ENCODE measurements at regions not wholly inside any gene's neighbourhood (a gene's known extent, or its start where the extent isn't known, plus 50 kb on each side); places are given as distances from the start of the nearest gene placed in this dataset.

DNA sequence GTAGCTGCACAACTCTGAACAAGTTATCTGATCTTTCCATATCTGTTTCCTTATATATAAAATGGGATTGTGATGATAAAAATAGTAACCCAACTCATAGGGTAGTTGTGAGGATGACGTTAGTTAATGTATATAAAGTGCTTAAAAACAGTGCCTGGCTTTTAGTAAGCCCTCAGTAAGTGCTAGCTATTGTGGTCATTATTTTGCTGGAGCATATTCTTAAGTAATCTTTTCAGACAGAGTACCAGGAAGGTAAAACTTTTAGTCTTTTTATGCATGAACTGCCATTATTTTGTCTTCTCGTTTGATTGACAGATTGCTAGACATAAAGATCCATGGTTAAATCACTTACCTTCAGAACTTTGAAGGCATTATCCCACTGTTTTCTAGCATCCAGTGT is 62.5 kb upstream of the SIM2 start:
- no peak for DNase-seq

DNA sequence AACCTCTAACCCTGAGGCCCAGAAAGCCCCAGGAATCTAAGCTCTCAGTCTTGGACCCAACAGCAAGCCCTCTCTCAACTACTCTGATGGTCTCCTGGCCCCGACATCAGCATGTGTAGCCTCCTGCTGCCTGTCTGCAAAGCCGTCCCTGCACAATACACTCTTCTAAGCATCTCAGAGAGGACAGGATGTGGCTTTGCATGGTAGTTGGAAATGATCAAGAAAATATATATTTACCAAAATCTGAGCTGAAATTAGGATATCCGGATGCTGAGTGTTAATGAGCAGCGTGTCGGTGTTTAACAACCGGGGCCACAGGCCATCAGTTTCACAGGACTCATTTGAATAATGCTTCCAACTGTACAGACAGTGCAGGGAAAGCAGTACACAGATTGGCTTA is 59.1 kb upstream of the SIM2 start:
- no peak for DNase-seq

DNA sequence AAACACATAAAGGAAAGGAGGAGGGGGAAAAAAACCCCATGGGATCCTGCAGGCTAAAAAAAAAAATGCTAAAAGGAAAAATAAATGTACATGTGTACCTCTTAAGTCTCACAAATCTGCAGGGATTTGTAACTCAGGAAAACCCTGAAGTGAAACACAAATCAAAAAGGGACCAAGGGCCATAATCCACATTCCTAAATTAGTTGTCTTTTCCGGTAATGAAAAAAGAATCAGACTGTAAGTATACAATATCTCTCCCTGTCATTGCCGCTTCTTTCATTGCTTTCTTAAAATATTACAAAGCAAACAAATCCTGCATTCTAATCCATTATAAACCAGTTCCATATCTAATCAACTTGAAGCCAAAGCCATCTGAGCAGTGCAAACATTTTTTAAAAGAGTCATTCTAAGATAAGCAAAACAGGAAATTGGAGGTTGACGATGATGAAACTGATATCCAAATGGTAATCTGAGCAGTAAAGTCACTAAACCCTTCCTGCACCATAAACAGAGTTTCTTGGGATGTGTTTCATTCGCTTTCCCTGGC is 58.7 kb upstream of the SIM2 start:
- no peak for DNase-seq

DNA sequence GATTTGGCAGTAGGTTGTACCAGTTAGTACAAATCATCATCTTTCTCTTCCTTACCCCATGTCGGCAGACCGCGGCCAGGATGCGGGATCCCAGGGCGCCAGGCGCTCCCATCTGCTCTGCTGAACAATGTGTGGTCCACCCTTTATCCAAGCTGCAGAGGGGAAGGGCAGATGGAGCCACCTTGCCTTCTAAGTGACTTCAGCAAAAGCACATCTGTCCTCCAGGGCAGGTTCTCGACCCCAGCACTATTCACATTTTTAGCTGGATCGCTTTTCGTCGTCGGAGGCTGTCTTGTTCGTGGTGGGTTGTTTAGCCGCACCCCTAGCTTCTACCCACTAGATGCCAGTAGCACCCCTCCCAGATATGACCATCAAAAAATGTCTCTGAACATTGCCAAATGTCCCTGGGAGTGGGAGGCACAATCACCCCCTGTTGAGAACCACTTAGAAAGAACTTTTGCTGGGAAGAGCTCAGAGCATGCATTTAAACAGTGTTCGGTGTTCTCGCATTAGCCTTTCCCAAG is 58.1 kb upstream of the SIM2 start:
- DNase-seq = no peak

DNA sequence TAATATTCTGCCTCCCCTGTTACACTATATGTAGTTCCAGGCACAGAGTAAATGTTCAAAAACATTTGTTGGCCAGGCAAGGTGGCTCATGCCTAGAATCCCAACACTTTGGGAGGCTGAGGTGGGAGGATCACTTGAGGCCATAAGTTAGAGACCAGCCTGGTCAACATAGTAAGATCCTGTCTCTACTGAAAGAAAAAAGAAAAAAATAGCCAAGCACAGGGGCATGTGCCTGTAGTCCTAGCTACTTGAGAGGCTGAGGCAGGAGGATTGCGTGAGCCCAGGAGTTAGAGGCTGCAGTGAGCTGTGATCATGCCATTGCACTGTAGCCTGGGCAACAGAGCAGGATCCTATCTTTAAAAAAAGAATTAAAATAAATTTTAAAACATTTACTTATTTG is 57.6 kb upstream of the SIM2 start:
- no peak for DNase-seq

DNA sequence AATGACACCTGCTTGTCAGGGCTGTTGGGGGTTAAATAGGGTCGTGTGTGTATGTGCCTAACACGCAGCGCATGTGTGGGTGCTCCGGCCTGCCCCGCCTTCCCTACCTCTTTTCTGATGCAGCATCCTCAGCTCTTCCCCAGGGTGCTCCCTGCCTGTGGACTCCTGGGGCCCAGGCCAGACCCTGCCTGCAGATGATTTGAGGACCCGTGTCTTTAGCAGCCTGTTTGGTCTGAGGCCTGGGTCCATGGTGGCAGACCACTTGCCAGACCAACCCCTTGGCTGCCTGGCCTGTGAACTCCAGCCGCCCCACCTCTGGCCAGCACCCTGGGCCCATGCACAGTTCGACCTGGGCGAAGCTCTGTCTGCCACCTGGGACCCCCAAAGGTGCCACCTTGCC is 57.0 kb upstream of the SIM2 start:
- DNase-seq = no peak

DNA sequence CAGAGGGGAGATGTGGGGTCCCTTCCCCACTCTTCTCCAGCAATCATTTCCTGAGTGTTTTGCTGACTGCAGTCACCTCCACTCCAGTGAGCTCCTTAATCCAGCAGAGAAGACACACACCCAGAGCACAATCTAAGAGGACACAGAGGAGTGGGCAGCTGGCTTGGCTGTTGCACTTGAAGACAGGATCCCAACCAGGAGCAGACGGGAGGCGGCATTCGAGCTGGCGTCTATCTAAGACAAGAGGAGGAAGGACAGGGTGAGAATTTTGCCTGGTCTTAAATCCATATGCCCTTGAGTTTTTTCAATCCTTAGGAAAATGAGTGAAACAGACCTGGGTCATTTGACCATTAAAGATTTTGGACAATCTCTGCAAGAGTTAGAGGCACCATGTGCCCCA is 56.1 kb upstream of the SIM2 start:
- DNase-seq = no peak

DNA sequence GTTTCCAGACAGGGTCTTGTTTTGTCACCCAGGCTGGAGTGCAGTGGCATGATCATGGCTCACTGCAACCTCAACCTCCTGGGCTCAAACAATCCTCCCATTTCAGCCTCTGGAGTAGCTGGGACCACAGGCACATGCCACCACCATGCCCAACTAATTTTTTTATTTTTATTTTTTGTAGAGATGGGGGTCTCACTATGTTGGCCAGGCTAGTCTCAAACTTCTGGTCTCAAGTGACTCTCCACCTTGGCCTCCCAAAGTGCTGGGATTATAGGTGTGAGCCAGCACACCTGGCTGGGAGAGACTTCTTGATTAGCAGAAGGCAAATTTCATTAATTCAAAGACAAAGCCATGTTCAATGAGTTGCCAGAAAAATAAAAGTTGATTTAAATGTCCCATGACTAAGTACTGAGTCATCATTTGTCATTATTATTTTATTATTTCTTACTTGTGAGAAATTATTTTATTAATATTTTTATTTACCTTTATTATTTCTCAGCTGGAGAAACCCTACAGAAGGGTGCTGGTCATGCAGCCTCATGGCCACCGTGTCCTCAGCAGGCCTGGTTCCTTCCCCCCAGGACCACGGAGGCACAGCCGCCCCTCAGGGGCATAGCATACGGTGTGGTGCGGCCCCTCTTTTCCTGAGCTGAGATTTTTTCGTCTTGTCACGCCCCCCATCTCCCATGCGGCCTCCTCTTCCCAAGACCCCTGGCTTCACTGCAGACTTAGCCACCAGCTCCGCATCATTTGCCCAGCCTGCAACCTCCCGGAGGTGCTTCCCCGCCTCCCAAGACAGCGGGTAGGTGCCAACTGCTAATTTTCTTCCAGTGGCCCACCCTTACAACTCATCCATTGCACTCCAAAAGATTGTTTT is 55.3 kb upstream of the SIM2 start:
- DNase-seq = no peak

DNA sequence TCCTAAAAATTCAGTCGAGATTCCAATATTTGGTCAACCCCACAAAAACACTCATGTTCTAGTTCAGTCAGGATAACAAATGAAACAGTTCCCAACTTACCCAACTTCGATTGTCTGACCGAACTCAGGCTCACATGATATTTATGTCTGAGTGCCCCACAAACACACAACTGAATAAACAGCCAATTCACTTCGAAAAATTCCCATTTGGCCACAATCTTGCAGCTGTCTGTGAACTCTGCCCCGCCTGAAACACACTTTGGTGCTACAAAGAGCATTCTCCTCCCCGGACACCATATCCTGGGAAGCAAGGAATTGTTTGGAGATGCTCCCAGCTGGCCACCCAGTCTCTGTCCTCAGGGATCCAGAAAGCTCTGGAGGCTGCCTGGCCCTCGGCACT is 52.9 kb upstream of the SIM2 start:
- DNase-seq = no peak

DNA sequence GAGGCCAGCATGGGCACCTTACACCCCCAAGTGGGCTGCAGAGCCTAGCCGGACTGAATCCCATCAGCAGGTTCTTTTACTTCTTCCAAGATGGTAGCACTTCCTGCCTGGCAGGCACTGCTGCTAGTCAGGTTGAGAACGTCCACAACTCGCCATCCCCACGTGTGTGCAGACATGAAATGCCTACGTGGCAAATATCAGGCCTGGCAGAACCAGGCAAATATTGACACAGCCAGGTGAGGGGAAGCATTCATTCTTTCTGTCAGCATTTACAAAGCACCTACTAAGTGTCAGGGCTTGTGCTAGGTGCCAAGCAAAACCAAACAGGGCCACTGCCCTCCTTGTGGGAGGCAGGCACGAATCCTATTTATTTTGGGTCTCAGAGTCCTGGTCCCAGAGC is 52.3 kb upstream of the SIM2 start:
- no peak for DNase-seq

DNA sequence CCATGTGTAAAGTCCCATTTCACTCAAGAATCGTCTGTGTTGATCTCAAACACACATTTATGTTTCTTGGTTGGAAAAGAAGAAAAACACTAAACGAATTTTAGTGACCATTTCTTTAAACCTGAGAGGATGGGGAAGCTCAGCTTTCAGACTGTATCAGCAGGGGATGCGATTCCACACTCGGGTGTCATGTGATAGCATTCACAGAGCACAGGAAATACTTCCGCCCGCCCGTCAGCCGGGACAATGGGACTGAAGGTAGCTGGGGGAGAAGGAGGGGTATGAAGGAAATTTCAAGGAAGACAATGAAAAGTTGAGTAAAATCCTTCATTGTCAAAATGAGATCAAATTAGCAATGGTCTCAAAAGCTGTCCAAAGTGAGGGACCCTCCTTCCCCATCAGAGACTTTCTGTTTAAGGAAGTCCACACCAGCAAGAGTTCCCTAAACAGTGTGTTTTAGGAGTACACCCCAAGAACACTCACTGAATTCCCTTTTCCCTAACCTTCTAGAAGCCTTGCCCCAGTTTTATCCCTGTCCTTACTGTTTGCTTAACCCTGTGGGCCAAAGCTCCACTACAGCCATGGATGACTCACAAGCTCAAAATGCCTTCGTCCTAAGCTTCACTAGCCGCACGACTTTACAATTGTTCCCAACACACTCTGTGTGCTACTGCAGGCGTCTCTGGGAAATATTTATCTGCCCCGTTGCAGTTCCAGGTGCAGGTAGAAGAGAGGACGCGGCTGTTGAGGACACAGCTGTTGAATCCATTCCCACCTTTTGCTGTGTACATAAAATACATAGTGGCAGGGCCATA is 51.4 kb upstream of the SIM2 start:
- DNase-seq = no peak
